ENCODE measurements at regions not wholly inside any gene's neighbourhood (a gene's known extent, or its start where the extent isn't known, plus 50 kb on each side); places are given as distances from the start of the nearest gene placed in this dataset.
"Not testable (repeated sequence)": the region's sequence is repeated elsewhere in the genome, so short reads cannot be mapped to it uniquely, and the experiment has no call there.

DNA sequence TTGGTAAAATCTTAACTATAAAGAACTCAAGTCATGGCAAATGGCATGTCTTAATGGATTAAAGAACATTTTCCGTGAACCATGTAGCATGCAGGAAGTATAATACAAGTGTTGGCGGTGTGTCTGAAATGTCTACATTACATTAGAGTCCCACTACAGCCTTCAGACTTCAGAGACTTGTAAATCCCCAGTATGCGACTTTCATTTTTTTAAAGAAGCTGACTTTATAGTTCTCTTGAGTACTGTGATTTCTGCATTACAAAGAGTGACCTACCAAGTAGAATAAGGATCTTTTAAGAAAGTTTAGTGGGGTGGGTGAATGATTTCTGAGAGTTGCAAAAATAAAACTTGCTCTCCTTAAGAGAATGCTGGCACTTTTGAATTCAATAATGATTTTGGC is 140.7 kb upstream of the FN1 start:
- no peak for DNase-seq

DNA sequence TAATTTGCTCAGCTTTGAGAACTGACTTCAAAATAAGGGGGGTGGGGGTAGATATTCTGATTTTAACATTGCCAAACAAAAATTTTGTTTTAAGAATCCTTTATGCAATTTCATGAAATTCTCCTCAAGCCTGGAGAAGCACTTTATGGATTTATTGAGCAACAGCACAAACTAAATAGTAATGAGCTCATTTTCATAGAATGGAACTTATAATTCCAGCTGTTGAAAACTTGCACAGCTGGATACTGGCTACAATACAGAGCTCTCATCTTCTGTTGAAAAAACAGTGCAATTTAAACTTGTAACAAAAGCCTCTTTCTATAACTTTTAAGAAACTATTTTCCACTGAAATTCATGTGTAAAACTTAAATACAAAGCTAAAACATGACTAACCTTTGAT is 137.6 kb upstream of the FN1 start:
- no peak for DNase-seq

DNA sequence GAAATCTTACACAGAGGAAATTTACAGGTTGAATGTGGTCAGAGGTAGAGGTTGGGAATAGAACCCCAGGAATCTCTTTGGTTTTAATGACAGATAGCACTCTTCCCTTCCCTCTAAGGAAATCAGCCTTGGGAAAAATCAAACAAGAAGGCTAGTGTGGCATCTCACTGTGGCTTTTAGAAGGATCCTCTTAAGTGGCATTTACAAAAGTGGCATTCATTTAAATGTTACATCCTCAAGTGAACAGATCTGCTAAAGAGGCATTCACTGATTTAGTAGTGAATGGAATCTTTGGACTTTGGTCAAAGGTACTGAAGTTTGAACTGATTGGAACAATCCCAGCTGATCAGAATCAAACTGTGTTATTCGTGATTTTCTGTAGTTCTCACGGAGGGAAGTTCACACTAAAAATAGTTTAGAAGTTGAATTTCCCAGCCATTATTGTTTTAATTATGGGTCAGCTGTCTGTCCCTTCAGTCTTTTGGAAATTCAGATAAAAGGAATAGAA is 136.5 kb upstream of the FN1 start:
- DNase-seq, result no peak

DNA sequence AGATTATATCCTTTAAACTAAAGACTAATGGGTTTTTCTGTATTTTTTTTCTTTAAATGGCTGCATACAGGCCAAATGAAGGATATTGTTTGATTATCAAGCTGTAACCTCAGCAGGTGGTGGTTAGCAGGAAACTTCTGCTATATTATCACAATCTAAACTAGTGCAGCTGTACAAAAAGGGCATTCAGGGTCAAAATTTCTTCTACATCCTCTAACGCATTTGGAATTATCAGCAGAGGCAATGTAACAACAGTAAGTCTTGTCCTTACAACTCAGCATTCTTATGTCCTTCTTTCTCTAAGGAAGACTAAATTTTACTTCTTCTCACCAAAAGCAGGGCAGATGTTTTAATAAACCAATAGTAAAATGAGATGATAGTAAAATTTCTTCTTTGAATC is 135.8 kb upstream of the FN1 start:
- no peak for DNase-seq

DNA sequence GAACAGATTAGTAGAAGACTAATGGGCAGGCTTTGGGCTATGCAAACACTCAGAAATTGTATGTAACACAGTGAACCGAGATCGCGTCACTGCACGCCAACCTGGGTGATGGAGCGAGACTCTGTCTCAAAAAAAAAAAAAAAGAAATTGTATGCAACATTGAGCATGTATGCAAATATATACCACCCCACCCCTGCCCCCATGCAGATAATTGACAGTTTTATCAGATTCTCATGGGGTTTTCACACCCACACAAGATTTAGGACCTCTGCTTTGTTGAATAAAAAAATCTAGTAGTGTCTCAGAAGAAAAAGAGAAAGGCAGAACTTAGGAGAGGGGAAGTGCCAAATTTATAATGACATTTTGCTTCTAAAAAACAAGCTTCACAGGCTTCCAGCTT is 131.6 kb upstream of the FN1 start:
- DNase-seq, result no peak

DNA sequence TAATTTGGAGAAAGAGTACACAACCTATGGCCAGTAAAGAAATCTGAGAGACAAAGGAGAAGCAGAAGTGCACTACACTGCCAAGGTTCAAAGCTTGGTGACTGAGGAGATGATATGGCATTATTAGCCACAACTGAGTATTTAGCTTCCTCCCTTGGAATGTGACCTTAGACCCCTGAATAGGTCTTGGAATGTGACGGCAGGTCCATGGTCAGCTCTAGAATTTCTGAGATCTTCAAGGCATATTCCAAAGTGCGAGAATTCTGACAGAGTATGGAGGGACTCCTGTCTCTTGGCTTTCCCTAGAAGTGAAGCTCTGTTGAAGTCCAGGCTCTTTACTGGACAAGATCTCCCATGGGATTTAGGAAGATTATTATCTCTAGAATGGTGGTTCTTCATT is 130.0 kb upstream of the FN1 start:
- DNase-seq, result no peak

DNA sequence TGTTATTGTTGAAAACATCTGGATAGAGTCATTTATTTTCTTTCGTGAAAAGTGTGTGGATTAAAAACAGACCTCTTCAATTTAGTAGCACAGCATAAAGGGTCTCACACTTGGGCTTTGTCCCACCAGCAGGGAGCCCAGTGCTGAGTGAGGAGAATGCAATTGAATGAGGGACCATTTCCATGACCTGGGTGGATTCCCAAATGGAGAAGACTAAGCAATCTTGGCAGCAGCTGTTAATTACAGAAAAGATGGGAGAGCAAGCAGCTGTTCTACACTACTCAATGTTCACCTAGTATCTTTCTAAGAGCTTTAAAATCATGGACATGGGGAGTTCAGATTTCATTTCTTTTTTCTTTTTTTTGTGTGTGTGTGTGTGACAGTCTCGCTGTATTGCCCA is 121.8 kb upstream of the FN1 start:
- DNase-seq, result no peak

DNA sequence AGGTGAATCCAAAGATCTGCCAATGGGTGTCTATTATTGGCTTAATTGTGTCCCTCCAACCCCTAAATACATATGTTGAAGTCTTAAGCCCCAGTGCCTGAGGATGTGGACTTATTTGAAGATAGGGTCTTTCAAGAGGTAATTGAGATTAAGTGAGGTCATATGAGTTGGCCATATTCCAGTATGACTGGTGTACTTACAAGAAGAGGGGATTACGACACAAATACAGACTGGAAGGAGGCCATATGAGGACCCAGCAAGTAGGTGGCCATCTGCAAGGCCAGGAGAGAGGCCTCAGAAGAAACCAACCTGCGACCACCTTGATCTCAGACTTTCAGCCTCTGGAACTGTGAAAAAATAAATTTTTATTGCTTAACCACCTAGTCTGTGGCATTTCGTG is 121.1 kb upstream of the FN1 start:
- DNase-seq, result no peak

DNA sequence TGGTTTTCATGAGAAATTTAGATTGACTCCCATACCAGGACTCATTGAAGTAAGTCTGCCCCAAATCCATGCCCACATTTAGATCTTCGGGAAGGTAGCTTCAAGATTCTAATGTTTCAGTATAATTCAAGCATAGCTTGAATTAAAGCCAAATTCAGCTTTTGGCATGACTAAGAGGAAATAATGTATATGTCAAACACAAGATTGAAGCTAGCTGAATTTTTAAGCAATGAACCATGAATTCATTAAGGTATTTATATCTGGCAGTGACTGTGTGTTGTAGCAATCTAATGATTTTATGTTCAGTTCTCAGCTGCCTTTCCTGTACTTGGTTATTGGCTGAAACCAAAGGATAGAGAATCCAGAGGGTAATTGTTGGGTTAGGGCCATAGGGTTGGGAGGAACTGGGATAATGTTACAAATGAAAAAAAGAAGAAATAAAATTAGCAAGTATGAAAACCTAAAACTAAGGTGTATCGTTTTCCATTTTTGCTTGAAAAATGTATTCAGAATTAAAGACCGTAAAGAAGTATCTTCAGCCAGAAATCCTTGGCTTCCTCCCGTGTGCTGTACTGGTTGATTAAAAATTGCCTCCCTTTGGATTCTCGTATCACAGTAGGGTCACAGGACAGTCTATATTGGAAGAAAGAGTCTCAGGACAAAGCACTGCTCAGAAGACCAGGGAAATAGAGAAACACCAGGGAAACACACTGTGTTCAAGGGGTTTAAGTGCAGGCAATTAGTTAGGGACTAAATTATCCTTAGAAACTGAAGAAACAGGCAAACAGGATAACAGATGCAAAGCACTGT is 119.0 kb upstream of the FN1 start:
- no peak for DNase-seq

DNA sequence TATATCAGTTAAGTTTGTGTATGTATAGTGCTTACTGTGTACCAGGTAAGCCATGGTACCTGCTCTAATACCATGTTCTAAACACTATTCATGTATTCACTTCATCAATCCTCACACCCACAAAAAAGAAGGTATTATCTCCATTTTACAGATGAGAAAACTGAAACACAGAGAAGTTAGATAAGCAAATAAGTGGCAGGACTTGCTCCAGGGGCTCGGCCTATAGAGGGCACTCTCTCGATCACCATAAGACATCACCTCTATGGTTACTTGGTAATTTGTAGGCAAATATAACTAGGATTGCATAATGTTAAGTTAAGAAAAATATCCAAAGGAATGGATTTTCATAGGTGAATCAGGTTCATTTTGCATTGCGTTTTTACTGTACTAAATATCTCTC is 118.1 kb upstream of the FN1 start:
- no peak for DNase-seq

DNA sequence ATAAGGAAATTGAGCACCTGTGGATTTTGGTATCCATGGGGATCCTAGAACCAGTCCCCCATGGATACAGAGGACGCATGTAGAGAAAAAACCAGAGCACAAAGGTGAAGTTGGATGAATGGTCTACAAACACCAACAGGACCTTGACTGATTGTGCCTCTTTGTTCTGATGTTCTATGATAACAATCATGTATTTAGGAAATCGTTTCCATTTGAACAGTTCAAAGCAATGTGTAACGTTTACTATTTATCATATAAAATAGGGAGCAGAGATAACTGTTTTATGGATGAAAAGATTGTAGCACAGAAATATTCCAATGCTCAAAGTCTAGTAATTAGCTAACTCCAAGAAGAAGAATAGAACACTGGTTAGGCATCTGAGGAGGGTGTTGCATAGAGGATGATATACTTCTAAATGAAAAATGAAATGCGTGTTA is 116.3 kb upstream of the FN1 start:
- DNase-seq, result no peak

DNA sequence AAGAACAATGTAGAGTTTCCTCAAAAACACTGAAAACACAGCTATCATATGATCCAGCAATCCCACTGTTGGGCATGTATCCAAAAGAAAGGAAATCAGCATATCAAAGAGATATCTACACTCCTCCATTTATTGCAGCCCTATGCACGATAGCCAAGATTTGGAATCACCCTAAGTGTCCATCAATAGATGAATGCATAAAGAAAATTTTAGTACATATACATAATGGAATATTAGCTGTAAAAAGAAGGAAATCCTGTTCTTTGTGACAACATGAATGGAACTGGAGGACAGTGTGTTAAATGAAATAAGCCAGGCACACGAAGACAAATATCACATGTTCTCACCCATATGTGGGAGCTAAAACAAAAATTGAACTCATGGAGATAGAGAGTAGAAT is 114.5 kb upstream of the FN1 start:
- no peak for DNase-seq

DNA sequence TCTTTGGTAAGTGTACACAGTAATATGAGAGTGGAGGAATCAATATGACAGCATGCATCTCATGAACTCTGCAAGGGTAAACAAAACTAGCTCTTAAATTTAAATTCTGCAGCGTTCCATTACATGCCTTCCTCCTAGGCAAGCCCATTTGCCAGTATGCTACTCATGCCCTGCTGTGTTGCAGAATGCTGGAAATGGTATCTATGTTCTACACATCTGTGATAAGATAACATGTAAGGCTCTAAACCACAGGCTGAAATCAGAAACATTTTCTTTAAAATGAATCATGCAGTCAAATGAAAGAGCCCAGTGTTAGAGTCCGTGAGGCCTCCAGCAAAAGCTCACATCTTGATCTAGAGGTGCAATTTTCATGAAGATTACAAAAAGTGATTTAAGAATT is 112.8 kb upstream of the FN1 start:
- no peak for DNase-seq

DNA sequence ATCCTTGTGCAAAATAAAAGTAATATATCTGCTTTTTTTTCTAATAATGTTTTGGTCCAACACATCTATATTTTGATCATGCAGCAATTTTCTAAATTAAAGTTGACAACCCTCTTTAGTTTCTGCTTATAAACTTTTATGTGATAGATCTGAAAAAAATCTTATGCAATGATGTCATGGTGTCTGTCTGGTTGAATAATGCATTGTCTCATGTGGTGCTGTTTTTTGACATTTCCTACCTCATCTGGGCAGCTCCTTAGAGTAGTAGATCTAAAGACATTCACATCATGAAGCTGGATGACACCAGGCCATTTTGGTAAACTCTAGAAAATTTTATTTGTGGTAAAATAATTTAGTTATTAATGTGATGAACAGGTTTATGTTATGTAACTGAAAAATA is 106.8 kb upstream of the FN1 start:
- no peak for DNase-seq

DNA sequence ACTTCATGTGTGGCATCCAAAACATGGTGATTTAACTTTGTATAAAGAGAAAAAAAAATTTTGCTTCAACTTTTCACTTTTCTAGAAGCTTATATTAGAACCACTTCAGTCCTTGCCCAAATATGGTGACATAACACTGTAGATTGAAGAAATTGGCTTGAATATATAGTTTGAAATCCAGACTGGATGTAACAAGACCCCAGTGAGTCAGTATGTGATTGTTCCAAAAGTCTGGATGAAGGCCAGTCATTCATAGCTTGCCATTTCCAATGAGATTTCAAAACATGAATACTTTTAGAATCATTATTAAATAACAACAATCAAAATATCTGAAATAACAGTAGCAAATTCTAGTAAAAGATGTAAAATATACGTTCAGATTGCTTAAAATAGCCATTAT is 104.8 kb upstream of the FN1 start:
- no peak for DNase-seq

DNA sequence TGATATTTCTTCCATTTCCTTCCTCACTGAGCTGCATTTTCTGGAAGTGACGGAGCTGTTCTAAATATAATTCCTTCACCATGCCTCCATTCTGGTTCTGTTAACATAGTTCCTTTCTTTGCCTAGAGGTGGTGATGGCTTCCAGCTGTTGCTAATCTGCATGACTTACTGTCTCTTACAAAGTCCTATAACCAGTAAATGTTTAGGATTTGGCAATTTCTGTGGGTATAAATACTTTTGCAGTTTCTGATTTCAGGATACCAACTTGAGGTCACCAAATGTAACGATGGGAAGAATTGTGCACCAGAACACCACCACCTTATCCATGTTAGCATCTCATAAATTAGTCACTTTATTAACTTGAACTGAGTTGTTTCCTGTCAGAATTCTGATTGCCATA is 101.7 kb upstream of the FN1 start:
- DNase-seq, result no peak

DNA sequence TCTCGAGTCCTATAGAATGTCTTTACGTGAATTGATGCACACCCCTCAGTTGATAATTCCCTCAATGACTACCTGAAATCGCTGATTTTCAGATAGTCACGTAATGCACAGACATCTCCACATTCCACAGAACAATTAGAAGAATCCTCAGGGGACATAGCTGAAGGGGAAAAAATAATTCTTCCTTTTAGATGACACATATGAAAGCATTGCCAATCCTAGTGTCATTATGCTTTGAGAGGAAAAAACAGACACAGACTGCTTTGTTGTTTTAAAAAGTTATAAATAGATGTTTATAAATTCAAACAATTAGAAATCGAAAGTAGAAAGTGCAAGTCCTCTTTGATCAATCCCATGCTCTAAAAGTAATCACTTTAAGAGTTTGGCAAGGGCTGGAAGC is 100.6 kb upstream of the FN1 start:
- no peak for DNase-seq

DNA sequence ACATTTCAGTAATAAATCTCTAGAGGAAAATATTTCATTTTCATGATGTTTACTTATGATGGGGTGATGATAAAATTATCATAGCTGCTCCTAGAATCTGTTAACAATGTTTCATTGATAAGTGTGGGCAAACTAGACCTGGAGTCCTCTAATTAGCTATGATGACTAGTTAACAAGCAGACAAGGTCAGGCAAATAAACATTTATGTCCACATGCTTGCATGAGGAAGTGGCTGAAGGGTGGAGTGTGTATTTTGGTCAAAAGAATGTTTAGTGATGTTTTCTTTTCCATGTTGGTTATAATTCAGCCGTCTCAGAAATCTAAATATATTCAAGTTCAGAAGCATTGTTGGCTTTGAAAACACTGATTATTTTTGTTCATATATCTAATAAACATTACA is 99.9 kb upstream of the FN1 start:
- no peak for DNase-seq

DNA sequence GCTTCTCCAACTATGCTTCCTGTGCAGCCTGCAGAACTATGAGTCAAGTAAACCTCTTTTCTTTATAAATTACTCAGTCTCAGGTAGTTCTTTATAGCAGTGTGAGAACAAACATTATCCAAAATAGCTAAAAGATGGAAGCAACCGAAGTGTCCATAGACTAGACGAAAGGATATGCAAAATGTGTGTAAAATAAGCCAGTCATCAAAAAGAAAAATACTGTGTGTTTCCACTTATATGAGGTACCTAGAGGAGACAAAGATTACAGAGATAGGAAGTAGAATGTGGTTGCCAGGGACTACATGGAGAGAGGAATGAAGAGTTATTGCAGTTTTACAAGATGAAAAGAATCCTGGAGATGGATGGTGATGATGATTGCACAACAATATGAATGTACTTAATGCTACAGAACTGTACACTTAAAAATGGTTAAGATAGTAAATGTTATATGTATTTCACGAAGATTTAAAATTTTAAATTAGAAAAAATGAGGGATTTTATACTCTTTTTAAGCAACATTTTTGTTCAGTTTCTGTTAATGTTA is 99.3 kb upstream of the FN1 start:
- DNase-seq, result no peak

DNA sequence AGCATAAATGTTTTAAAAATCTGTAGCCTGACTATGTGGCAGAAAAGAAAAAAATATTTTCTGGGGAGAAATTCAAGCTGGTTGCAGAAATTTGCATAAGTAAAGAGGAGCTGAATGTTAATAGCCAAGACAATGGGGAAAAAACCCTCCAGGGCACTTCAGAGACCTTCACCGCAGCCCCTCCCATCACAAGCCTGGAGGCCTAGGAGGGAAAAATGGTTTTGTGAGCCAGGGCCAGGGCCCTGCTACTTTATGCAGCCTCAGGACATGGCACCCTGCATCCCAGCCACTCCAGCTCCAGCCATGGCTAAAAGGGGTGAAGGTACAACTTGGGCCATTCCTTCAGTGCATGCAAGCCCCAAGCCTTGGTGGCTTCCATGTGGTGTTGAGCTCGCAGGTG is 97.8 kb upstream of the FN1 start:
- not testable (repeated sequence) for DNase-seq

DNA sequence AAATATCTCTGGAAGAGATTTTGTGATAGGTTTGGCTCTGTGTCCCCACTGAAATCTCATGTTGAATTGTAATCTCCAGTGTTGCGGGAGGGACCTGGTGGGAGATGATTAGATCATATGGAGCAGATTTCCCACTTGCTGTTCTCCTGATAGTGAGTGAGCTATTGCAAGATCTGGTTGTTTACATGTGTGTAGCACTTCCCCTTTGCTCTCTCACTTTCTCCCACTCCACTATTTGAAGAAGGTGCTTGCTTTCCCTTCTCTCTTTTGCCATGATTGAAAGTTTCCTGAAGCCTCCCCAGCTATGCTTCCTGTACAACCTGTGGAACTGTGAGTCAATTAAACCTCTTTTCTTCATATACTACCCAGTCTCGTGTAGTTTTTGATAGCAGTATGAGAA is 97.0 kb upstream of the FN1 start:
- no peak for DNase-seq

DNA sequence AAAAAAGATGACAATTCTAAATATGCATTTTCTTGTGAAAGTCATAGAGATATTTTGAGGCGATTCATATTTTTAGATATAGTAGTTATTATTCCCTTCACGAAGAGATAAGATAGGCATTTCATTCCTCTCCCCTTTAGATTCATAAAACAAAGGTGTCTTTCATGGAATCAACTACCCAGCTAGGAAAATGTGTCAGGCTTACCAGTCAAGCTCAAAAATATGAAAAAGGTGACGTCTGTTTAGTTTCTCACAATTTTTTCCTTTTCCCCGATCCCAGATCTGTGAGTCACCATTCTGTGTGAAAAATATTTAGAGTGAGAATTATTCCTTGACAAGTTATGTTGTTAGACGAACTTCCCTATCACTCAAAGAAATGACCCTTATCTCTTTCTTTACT is 95.4 kb upstream of the FN1 start:
- DNase-seq, result no peak

DNA sequence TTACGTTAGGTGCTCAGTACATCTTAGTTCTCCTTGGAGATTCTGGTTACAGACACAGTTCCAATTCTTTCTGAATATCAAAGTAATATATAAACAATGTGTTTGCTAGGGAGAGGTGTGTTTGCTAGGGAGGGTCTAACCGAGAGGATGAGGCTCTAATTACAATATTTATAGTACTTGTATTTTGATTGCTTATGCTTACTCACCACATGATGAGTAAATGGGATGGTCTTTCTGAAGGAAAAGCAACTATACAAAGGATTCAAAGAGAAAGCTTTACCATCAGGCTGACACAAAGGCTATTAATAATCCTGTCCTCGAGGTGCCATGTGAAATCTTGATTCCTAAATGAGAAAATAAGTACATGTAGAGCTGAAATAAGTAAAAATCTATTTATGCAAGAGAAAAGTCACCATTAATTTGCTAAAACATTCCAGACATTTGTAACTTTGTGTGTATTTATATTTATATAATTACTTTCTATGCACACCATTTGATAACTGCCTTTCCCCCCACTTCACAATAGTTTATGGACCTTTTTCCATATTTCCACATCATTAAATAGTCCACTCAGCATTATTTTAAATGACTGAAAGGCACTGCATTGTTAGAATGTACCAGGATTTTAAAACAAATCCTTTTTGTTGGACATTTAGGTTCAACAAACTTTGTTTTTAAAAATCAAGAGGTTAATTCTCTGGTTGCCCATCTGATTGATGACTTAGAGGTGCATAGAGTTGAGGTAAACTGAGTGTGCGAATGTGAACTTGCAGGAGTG is 94.5 kb upstream of the FN1 start:
- DNase-seq, result no peak

DNA sequence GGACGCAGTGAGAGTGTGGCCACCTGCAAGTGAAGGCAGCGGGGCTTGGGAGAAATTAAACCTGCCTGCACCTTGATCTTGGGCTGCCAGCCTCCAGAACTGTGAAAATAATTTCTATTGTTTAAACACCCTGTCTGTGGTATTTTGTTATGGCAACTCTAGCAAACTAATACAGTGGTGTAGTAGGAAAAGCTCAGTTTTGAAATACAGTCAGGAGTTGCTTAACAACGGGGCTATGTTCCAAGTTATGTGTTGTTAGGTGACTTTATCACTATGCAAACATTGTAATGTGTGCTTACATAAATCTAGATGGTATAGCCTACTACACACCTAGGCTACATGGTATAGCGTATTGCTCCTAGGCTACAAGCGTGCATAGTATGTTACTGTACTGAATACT is 93.4 kb upstream of the FN1 start:
- DNase-seq, result no peak
